ENCODE measurements at regions not wholly inside any gene's neighbourhood (a gene's known extent, or its start where the extent isn't known, plus 50 kb on each side); places are given as distances from the start of the nearest gene placed in this dataset.
A peak's percentile ranks its signal among the peaks of the same experiment; 100 is the strongest.

GRCh38 chr7:136189506-136189998 lies 212.4 kb upstream of the MTPN start:
- Histone ChIP-seq H3K4me3 (ENCODE audit: low read depth, low read length) (no peak overlapping the region), H3K36me3 (ENCODE audit: control insufficient read depth, insufficient read depth, low read length) (no peaks in the 10 kb centered on the region), H3K27me3 (ENCODE audit: control insufficient read depth, insufficient read depth, low read length) (no peaks in the 10 kb centered on the region)
- DNase-seq (ENCODE audit: low read depth): no peak
- no peak for TF ChIP-seq CTCF (IDR thresholded peaks at IDR 0.05; ENCODE audit: insufficient read depth, low read length, poor library complexity, severe bottlenecking)

- no peak for DNase-seq (ENCODE audit: low read depth)
- TF ChIP-seq CTCF (IDR thresholded peaks at IDR 0.05; ENCODE audit: insufficient read depth, low read length, poor library complexity, severe bottlenecking): no peak
- no peaks in the 10 kb centered on the region for H3K27me3 ChIP-seq (ENCODE audit: control insufficient read depth, insufficient read depth, low read length)
- H3K36me3 ChIP-seq (ENCODE audit: control insufficient read depth, insufficient read depth, low read length): no peaks in the 10 kb centered on the region
- H3K4me3 ChIP-seq (ENCODE audit: low read depth, low read length): no peak overlapping the region
These were observed 209.1 kb upstream of the MTPN start for GRCh38 chr7:136186281-136186680.

GRCh38 chr7:136184719-136185118 lies 207.6 kb upstream of the MTPN start:
- no peaks in the 10 kb centered on the region for H3K36me3 ChIP-seq (ENCODE audit: control insufficient read depth, insufficient read depth, low read length)
- no peak for DNase-seq (ENCODE audit: low read depth)
- H3K4me3 ChIP-seq (ENCODE audit: low read depth, low read length): no peak overlapping the region
- H3K27me3 ChIP-seq (ENCODE audit: control insufficient read depth, insufficient read depth, low read length): no peaks in the 10 kb centered on the region
- no peak for TF ChIP-seq CTCF (IDR thresholded peaks at IDR 0.05; ENCODE audit: insufficient read depth, low read length, poor library complexity, severe bottlenecking)

- Histone ChIP-seq H3K4me3 (ENCODE audit: low read depth, low read length) (no peak overlapping the region), H3K27me3 (ENCODE audit: control insufficient read depth, insufficient read depth, low read length) (no peaks in the 10 kb centered on the region), H3K36me3 (ENCODE audit: control insufficient read depth, insufficient read depth, low read length) (no peaks in the 10 kb centered on the region)
- DNase-seq (ENCODE audit: low read depth): no peak
- TF ChIP-seq CTCF (IDR thresholded peaks at IDR 0.05; ENCODE audit: insufficient read depth, low read length, poor library complexity, severe bottlenecking): peak; percentile 5
These were observed 206.8 kb upstream of the MTPN start for GRCh38 chr7:136183981-136184380.

GRCh38 chr7:136180984-136181383 lies 203.8 kb upstream of the MTPN start:
- H3K4me3 ChIP-seq (ENCODE audit: low read depth, low read length): no peak overlapping the region
- no peak for DNase-seq (ENCODE audit: low read depth)
- no peaks in the 10 kb centered on the region for H3K27me3 ChIP-seq (ENCODE audit: control insufficient read depth, insufficient read depth, low read length)
- H3K36me3 ChIP-seq (ENCODE audit: control insufficient read depth, insufficient read depth, low read length): no peaks in the 10 kb centered on the region
- no peak for TF ChIP-seq CTCF (IDR thresholded peaks at IDR 0.05; ENCODE audit: insufficient read depth, low read length, poor library complexity, severe bottlenecking)
